Stimulated activated CD8-positive, alpha-beta memory T cell treated with anti-CD3 and anti-CD28 coated beads, Interleukin-2, amount 100 ng/mL, for 1 hour (primary cell): ENCODE measurements at regions not wholly inside any gene's neighbourhood (a gene's known extent, or its start where the extent isn't known, plus 50 kb on each side); places are given as distances from the start of the nearest gene placed in this dataset.

Source experiments
- DNase-seq, 2 donors: peaks; one replicate each; pipeline ENCODE4 v3.0.0-alpha.2; 2020; ENCODE audit warnings: low read depth in 2 of 2

DNA sequence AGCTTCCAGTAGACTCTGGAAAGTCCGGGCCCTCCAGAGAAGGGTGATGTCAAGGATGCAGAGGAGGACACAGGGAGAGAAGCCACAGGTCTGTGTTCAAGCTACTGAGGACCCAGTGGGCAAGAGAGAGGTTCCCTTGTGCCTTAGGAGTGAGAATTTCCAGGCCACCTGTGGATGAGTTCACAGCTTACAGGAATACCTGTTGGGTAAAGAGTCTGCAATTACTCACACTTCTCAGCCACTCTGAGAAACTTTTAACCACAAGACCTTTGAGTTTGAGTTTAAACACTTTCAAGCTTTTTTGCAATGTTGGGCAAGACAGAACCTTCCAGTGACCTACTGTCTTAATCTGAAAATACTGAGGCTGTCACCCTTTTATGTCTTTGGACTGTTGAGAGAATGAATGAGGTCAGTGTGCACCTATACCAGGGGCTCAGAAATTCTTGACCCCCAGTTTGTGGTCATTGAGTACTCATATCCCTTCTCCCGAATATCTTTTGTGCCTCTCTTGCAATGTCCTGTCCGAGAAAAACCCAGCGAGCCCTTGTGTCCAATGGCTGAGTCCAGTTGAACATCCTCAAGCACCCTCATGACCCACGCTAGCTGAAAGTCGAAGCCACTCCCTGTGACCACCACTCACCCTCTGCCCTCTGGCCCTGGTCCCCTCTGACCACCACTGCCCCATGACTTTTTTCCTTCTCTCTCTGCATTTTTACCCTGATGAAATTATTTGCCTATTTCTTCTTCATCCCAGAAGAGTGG lies 368.5 kb upstream of the ZNF507 start:
- no peak for DNase-seq

DNA sequence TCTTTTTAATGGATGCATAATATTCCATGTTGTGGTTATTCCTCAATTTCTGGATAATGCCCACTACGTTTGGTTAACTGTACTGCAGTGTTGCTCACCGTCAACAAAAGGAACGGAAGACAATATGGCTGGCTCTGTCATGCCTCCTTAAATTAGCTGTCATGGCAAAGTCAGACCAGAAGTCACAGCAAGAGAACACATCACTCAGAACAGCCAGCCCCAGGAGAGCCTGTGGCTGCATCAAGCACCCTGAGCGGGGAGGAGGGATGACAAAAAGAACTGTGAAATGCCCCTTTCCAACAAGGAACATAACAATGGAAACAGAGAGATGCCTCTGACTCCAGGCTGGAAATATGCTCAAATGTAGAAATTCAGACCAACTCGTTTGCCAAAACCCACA lies 366.0 kb upstream of the ZNF507 start:
- no peak for DNase-seq

DNA sequence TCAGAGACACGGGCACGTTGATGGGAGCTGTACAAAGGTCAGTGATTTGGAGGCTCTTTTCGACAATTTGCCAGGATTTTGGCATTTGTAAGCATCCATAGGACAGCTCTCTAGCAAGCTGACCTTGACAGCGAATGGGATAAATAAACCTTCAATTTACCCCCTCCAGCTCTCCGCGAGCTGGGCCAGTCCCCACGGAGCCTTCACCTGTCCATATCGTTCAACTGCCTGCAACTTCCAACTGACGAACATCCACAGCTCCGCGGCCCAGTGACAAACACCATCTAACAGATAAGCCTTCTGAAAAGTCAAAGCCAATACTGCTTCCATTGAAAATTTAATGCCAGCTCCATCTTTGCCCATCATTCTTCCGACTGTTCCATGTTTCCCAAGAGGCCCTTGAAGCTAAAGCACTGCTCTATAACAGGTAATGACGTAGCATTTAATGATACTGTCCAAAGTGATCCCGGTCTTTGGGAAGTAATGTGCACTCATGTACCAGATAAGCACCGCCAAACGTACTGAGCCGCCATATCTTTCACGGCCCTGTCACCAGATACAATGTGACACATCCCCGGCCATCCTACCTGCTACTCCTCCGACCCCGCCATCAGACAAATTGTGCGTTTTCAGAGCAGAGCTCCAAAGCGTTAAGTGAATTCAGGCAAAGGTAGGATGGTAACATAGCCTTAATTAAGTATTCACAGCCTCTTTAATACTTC lies 365.3 kb upstream of the ZNF507 start:
- no peak for DNase-seq

DNA sequence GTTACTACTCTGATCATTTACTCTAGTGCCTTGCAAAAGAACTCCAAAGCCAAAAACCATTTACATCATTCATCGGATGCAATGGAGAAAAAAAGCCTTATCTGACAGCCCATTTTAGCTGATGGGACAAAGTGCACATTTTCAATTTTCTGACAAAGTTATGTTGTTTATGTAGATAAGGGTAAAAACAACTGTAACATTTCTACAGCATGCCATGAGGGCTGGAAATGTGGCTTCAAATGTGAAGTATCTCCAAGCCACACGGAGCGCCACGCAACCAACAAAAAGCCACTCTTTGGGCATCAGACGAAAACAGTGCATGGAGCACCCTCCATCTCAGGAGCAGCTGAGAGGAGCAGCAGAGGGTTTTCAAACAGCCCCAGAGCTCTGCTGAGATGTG lies 364.6 kb upstream of the ZNF507 start:
- no peak for DNase-seq

DNA sequence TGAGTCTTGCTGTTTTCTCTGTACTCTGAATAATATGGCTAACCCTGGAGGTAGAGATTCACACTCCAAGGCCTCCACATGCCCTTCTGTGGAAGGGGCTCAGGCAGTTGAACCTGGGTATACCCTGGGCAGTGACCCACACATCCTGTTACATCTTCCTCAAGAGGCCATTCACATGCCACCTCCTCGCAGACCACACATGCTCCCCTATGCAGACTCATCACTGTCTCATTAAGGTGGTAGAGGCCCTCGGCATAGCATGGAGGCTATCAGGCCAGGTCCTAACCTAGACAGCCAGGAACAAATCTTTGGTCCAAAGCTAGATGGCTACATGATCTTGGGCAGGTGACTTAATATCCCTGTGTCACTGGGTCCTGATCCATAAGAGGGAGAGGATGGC lies 363.9 kb upstream of the ZNF507 start:
- DNase-seq, result no peak

DNA sequence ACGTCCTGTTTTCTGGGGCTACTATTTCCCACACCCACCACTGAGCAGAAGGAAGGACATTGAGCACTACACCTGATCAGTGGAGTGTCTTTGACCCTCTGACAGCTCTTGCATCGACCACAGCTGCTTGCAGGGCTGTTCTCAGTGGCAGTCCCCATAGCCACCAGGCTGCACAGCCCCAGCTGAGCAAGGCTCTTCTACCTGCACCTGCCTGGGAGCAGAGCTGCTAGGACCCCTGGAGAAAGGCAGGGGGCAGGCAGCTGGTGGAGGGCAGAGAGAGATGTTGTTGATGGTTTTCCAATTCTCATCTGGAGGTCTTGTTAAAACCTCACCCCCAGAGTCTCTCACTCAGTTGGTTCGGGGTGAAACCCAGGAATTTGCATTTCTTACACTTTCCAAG lies 361.8 kb upstream of the ZNF507 start:
- DNase-seq, result no peak

DNA sequence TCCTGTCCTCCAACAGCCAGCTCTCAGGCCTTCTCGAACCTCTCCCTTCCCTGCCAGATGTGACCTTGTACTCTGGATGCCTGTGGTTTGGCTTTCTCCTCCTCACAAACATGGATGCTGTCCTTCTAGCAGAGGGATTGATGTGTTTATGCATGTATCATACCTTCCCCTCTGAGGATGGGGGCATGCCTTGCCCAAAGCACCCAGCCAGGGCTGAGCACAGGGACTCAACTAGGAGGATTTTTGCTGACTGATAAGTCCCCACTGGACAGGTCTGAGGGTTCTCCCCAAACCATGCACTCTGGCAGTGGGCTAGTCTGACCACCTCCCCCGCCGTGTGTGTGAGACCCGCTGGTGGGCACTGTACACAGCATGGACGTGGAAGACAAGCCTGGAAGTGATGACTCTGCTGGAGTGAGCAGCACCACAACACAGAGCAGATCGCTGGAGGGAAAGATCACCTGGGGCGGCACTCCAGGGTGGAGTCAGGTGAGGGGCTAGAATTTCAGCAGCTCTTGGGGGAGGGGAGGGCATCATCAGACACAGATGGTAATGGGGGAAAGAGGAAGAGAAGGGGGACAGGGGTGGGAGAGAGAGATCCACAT lies 360.3 kb upstream of the ZNF507 start:
- no peak for DNase-seq

DNA sequence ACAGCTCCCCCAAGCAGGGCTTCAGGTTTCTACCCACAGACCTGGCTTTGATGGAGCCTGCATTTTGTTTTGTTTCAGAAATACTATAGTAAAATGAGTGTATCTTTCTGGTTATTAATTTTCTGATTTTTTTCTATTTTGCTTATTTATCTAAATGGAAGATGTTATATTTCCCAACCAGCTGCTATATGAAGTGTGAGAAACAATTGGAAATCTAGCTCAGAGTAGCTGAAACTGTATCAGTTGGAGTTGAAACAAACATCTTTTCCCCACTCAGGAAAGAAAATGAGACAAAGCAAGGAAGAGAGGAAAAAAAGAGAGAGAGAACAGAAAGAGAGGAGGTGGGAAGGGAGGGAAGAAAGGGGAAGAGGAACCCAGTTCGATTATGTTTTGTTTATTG lies 358.5 kb upstream of the ZNF507 start:
- DNase-seq, result no peak

DNA sequence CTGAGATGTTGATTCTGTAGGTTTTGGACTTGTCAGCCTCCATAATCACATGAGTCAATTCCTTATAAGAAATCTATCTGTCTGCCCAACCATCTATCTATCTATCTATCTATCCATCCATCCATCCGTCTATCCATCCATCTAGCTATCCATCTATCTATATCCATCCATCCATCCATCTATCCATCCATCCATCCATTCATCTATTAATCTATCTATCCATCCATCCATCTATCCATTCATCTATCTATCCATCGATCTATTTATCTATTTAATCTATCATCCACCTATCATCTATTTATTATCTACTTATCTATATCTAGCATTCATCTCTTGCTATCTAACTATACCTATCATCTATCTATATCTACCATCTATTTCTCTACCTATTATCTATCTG lies 357.2 kb upstream of the ZNF507 start:
- no peak for DNase-seq

DNA sequence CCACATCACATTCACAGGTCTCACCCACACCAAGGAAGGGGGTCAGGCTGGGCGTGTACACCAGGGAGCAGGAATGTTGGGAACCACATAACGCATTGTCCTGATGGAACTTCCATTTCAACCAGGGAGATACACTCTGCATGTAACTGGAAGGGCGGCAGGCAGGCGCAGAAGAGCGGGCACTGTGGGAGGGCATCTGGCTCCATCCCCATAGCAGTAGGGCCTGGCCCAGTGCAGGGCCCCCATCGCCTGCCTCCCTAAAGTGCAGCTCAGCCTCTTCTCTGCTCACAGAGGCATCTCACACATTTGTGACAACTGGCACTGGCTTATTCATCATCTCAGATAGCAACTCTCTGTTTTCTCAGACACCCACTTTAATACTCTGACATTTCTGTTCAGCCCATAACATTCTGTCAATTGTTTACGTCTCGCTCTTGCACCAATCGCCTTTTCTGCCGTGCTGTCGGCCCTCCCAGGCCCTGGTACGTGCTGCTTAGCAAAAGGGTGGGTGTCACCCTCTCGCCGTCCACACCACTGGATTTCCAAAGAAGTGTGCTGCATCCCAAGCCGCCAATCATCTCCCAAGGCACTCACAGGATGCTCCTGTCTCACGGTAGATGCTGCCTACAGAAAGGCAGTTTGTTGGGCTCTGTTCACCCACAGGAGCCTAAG lies 353.3 kb upstream of the ZNF507 start:
- no peak for DNase-seq

DNA sequence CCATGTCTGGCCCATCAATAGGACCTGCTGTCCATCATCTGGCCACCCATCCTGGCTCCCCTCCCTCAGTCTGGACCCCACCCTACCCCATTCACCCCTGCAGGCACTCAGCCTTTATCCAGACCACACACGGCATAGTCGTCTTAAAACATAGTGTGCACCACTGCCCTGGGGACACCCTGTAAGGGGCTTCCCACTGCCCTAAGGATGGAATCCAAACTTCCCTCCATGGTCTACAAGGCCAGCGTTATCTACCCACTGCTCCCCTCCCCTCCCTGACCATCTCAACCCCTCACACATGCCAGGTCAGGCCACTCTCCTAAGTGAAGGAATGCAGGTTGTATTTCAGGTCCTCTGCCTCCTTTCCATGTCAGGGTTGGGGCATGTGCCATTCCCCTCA lies 352.7 kb upstream of the ZNF507 start:
- DNase-seq, result no peak

DNA sequence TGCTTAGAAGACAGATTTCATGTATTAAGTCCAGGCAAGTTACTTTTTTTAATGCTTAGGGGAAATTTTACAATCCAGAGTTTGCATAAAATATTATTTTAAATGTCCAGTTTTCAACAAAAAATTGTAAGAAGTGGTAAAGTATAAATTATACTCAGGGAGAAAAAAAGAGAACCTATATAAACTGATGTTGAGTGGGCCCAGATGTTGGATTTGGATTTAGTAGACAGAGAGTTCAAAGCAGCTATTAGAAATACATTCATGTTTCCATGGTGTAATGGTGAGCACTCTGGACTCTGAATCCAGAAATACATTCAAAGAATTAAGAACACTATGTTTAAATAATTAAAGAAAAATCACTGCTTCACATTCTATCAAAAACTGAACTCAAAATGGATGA lies 349.9 kb upstream of the ZNF507 start:
- DNase-seq, result no peak

DNA sequence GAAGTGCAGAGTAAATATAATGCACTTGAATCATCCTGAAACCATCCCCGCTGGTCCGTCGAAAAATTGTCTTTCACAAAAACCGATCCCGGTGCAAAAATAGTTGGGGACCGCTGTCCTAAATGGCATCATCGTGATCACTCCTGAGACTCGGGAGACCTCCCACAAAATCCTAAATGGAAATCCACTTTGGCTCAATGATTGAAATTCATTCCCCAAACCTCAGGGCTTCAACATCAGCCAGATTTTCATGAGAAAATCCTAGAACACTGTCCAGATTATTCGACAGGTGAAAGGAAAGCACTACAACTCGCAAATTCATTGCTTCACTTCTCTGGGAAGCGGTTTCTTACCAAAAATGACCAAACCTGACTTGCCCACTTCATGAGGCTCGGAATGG lies 335.3 kb upstream of the ZNF507 start:
- no peak for DNase-seq

DNA sequence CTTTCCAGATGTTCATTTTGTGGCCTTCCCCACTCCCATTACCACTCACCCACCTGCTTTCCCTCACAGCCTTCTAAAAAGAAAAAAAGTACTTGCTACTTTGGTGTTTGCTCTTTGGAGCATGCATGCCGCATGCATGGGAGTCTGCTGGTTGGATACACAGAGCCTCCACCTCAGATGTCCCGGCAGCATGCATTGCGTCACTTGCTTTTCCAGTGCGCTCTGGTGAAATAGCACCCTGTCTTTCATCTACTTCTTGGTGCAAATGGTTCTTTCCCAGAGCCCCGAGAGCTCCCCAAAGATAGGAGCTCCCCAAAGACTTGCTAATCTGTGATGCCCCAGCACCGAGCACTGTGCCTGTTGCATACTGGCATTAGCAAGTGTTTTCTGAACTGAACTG lies 333.2 kb upstream of the ZNF507 start:
- DNase-seq, result no peak

DNA sequence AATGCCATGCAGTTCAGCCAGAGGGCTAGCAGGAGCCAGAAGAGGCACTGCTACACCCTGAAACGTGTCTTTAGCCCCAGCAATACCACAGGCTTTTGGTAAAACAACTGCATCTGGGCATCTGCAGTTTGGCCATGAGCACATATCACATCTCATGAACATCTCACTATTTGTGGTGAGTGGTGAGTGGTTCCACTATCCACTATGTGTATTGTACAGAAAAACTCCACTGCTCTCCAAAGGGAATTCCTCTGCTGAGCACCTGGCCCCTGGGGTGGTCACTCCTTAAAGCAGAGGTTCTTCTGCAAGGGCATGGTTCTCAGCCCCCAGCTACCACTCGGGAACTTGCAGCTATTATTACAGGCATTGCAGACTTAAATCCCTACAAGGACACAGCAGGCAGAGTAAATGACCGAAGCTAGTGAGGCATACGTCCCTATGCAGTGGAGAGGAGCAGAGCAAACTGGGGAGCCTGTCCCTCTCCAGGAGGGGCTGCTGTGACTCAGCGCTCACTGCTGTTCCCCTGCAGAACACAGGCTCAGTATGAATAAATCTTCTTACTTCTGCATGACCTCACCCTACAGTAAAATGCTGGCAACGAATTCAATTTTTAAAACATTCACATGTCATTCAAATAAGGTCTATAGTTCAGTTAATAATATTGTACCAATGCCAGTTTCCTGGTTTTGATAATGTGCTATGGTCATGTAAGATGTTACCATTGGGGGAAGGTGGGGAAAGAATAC lies 332.4 kb upstream of the ZNF507 start:
- DNase-seq, result no peak

DNA sequence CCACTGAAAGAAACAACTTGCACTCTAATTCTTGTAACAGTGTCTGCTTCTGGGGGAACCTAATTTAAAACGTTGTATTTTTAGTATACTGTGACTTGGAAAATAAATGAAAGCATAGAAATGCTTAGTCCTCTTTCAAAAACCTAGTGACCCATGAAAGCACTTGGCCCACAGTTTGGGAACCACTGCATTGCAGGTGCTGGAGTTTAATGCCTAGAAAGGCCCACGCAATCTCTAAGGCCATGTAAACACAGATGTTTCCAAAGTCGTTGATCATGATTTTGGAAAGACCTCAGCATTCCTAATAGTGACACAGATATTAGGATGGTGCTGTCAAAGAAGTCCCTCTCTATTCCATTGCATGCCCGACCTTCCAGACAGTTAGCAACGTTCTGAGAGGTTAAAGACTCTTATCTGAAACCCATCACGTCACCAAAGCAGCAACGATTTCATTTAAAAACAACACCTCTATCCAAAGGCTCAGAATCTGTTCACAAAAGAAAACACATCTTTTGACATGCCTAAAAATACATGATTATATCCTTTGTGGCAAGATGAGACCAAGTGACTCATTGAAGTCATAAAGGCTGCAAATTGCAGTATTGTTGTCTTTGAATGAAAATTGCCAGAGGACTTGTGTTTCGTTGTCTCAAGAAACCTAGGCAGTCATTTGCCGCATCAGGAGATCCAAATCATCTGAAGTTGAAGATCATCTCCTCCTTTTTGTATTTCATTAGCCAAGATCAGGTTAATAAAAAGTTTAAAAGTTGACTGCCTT lies 328.0 kb upstream of the ZNF507 start:
- no peak for DNase-seq

DNA sequence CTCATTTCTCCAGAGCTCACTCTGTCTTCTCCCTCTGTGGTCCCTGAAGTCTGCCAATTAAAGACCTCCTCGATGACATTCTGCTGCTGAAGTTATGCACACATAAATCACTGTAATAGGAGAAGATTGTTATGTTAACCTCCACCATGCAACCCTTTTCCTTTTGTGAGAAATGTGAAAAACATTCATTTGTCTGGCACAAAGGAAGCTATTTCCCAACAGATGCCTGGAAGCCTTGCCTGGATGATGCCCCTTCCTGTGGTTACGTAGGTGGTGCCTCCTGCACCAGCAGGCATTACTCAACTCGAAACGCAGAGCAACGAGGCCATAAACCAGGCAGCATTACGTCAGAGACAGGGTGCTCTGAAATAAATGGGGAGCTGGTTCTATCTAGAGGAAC lies 327.4 kb upstream of the ZNF507 start:
- DNase-seq, result no peak

DNA sequence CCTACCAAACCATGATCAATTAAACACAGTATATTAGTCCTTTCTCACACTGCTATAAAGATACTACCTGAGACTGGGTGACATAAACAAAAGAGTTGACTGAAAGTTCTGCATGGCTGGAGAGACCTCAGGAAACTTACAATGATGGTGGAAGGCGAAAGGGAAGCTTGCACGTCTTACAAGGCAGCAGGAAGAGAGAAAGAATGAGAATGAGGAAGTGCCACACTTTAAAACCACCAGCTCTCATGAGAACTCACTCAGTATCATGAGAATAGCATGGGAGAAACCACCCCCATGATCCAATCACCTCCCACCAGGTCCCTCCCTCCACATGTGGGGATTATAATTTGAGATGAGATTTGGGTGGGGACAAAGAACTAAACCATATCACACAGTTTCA lies 324.9 kb upstream of the ZNF507 start:
- no peak for DNase-seq

DNA sequence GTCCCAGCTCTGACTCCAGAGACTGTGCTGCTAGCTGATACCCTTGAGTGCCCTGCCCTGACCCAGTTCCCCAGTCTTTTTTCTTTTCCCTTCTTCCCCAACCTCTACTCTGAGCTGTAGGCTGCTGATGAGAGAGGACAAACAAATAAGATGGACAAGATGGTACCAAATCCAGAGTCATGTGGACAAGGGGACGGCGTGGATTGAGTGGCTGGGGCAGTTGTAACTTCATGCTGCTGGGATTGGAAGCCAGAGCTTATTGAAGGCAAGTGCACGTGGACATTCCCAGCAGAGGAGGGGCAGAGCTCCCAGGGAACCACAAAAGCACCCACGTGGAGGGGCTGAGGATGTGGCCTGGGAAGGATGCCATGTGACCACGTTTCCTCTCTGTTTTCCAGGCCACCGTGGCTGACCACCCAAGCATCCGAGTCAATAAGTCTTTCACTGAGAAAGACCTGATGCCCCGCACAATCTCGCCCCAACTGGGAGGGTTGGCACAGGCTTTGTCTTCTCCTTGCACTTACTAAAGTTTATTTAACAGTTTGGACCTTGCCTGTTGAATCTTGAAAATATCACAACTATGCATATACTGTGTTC lies 323.3 kb upstream of the ZNF507 start:
- no peak for DNase-seq

DNA sequence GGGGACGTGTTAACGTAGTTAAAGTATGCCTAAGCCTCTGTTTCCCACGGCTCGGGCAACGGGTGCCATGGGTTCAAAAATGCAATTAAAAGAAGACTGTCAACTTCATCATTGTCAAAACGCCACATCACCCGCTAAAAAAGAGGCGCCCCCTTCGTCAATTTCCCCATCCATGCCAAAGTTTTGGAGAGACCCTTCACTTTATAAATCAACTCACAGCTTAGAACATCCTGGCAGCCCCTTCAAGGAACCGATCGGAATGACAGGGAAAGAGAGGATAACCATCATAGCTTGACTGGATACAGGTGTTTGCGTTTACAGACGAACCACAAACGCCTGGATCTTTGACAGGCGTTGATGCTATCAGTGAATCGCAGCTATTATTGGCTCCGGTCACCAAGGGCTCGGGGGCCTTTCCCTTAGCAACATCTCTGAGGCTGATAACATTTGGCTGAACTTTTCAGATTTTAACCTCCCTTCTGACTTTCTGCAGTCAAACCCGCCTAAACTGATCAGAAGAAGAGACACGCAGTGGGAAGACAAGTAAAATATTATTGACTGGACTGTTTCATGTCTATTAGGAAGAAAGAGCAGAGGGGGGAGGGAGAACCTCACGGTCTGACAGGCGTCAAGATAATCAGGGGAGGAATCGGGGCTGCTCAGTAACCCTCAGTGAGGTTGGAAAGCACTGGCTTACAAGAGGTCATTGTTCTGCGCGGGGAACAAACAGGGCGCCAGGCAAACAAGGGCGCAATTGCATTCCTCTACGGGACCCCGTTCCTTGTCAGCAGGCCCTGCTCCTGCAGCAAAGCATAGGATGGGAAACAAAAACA lies 322.5 kb upstream of the ZNF507 start:
- DNase-seq, result no peak
